KMS-11 (cell line): ENCODE measurements at regions not wholly inside any gene's neighbourhood (a gene's known extent, or its start where the extent isn't known, plus 50 kb on each side); places are given as distances from the start of the nearest gene placed in this dataset.

Experiments used
- H2AFZ ChIP-seq: fragments of 200-600 bp; sonication (generic); 2 replicates; pipeline ENCODE4 v1.6.1; 2016; ENCODE audit warnings: antibody characterized with exemption, mixed run types, low read depth
- H3K27ac ChIP-seq: fragments of 200-600 bp; sonication (generic); 2 replicates; pipeline ENCODE4 v1.6.1; 2016; ENCODE audit warnings: mild to moderate bottlenecking, mixed run types
- H3K27me3 ChIP-seq: fragments of 200-600 bp; sonication (generic); 2 replicates; pipeline ENCODE4 v1.6.1; 2017; ENCODE audit warnings: mild to moderate bottlenecking, low read depth, mixed run types, moderate library complexity; ENCODE audit not compliant: insufficient read depth
- H3K36me3 ChIP-seq: fragments of 200-600 bp; sonication (generic); 2 replicates; pipeline ENCODE4 v1.6.1; 2017; ENCODE audit warnings: mild to moderate bottlenecking, mixed run types; ENCODE audit not compliant: insufficient read depth
- H3K4me1 ChIP-seq: fragments of 200-600 bp; sonication (generic); 2 replicates; pipeline ENCODE4 v1.6.1; 2016; ENCODE audit warnings: mild to moderate bottlenecking, low read depth, mixed run types; ENCODE audit not compliant: poor library complexity, severe bottlenecking
- H3K4me2 ChIP-seq: fragments of 200-600 bp; sonication (generic); 2 replicates; pipeline ENCODE4 v1.7.0; 2016; ENCODE audit warnings: mild to moderate bottlenecking, mixed run types
- H3K4me3 ChIP-seq: fragments of 200-600 bp; sonication (generic); IDR thresholded peaks from 2 replicates; pipeline ENCODE4 v1.6.1; 2017; ENCODE audit warnings: low read depth, low read length, mixed read lengths; ENCODE audit not compliant: insufficient read depth
- H3K79me2 ChIP-seq: fragments of 200-600 bp; sonication (generic); 2 replicates; pipeline ENCODE4 v1.6.1; 2016; ENCODE audit warnings: low read depth, mixed run types; ENCODE audit not compliant: insufficient read depth
- H3K9ac ChIP-seq: fragments of 200-600 bp; sonication (generic); 2 replicates; pipeline ENCODE4 v1.6.1; 2016; ENCODE audit warnings: mild to moderate bottlenecking, mixed run types
- H4K20me1 ChIP-seq: fragments of 200-600 bp; sonication (generic); 2 replicates; pipeline ENCODE4 v1.6.1; 2016; ENCODE audit warnings: mild to moderate bottlenecking, mixed run types; ENCODE audit not compliant: insufficient read depth
- CTCF ChIP-seq: fragments of 200-600 bp; sonication (generic); conservative IDR thresholded peaks from 2 replicates; pipeline ENCODE4 v1.6.1; 2017; ENCODE audit warnings: low read depth, mild to moderate bottlenecking, antibody characterized with exemption, low read length, moderate library complexity, mixed read lengths

- Histone ChIP-seq H4K20me1 (no peaks in the 10 kb centered on the region), H3K79me2 (no peaks in the 10 kb centered on the region), H3K27me3 (no peaks in the 10 kb centered on the region), H3K4me3 (no peak overlapping the region), H3K27ac (no peak overlapping the region), H2AFZ (no peak overlapping the region), H3K9ac (no peak overlapping the region), H3K4me1 (no peaks in the 10 kb centered on the region), H3K4me2 (no peak overlapping the region), H3K36me3 (no peaks in the 10 kb centered on the region)
- no peak for TF ChIP-seq CTCF
These were observed 58.7 kb upstream of the PTGS2 start for GRCh38 chr1:186738926-186739325.

- Histone ChIP-seq H2AFZ (no peak overlapping the region), H3K4me3 (no peak overlapping the region), H3K4me1 (no peaks in the 10 kb centered on the region), H3K9ac (no peak overlapping the region), H3K4me2 (no peak overlapping the region), H3K27ac (no peak overlapping the region), H3K79me2 (no peaks in the 10 kb centered on the region), H3K36me3 (no peaks in the 10 kb centered on the region), H3K27me3 (no peaks in the 10 kb centered on the region), H4K20me1 (no peaks in the 10 kb centered on the region)
- TF ChIP-seq CTCF: no peak
These were observed 56.9 kb upstream of the PTGS2 start for GRCh38 chr1:186736971-186737685.

GRCh38 chr1:186735463-186735862 is 55.2 kb upstream of the PTGS2 start:
- Histone ChIP-seq H3K4me3 (no peak overlapping the region), H3K27me3 (no peaks in the 10 kb centered on the region), H3K4me2 (no peak overlapping the region), H3K9ac (no peak overlapping the region), H4K20me1 (no peaks in the 10 kb centered on the region), H3K27ac (no peak overlapping the region), H3K79me2 (no peaks in the 10 kb centered on the region), H2AFZ (no peak overlapping the region), H3K4me1 (no peaks in the 10 kb centered on the region), H3K36me3 (no peaks in the 10 kb centered on the region)
- TF ChIP-seq CTCF: no peak

- no peaks in the 10 kb centered on the region for H3K4me1 ChIP-seq
- no peak overlapping the region for H3K27ac ChIP-seq
- no peaks in the 10 kb centered on the region for H4K20me1 ChIP-seq
- no peaks in the 10 kb centered on the region for H3K79me2 ChIP-seq
- no peaks in the 10 kb centered on the region for H3K27me3 ChIP-seq
- H3K9ac ChIP-seq: no peak overlapping the region
- no peak overlapping the region for H3K4me3 ChIP-seq
- no peak overlapping the region for H3K4me2 ChIP-seq
- H2AFZ ChIP-seq: no peak overlapping the region
- no peaks in the 10 kb centered on the region for H3K36me3 ChIP-seq
- TF ChIP-seq CTCF: no peak
These were observed 50.9 kb upstream of the PTGS2 start for GRCh38 chr1:186730951-186731729.
